SU-DHL-6 (cell line): ENCODE measurements at regions not wholly inside any gene's neighbourhood (a gene's known extent, or its start where the extent isn't known, plus 50 kb on each side); places are given as distances from the start of the nearest gene placed in this dataset.

Experiments
- EZH2phosphoT487 ChIP-seq: fragments of 200-600 bp; sonication (generic), shearing (Covaris generic); conservative IDR thresholded peaks from 2 replicates; pipeline ENCODE4 v1.6.1; 2018; ENCODE audit warnings: mild to moderate bottlenecking, antibody characterized with exemption, low read length, moderate library complexity, mixed read lengths
- TF ChIP-seq, protein P1 (sequence below): fragments of 200-600 bp; sonication (generic); IDR thresholded peaks from one replicate; pipeline ENCODE4 v1.5.1; 2017; ENCODE audit warnings: antibody characterized with exemption, mild to moderate bottlenecking, low read length, moderate library complexity; ENCODE audit not compliant: insufficient read depth, poor library complexity, severe bottlenecking

DNA sequence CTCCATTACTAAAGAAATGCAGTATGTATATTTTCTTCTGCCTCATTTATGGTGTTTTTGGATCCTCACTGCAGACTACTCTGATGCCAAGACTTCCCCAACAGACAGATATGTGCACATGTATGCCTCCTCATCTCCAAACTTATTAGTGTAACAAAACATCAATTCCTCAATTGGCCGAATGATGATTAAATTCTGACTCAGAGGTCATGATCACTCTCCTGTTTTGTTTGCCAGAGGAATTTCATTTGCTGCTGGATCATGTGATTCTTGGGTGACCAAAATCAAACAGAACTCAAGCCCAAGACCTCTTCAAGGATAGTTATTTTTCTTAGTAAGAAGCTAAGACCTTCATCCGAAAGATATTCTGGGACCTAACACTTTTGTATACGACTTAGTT, 227.6 kb downstream of the LMO4 start:
- TF ChIP-seq, protein P1, sequence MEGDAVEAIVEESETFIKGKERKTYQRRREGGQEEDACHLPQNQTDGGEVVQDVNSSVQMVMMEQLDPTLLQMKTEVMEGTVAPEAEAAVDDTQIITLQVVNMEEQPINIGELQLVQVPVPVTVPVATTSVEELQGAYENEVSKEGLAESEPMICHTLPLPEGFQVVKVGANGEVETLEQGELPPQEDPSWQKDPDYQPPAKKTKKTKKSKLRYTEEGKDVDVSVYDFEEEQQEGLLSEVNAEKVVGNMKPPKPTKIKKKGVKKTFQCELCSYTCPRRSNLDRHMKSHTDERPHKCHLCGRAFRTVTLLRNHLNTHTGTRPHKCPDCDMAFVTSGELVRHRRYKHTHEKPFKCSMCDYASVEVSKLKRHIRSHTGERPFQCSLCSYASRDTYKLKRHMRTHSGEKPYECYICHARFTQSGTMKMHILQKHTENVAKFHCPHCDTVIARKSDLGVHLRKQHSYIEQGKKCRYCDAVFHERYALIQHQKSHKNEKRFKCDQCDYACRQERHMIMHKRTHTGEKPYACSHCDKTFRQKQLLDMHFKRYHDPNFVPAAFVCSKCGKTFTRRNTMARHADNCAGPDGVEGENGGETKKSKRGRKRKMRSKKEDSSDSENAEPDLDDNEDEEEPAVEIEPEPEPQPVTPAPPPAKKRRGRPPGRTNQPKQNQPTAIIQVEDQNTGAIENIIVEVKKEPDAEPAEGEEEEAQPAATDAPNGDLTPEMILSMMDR = no peak
- TF ChIP-seq EZH2phosphoT487 = no peak
